Liver (tissue), 3 donors: ENCODE measurements at regions not wholly inside any gene's neighbourhood (a gene's known extent, or its start where the extent isn't known, plus 50 kb on each side); places are given as distances from the start of the nearest gene placed in this dataset.

Source experiments
- ATF3 ChIP-seq: IDR thresholded peaks from 2 replicates; pipeline ENCODE4 v1.6.1; 2016; ENCODE audit warnings: antibody characterized with exemption
- CTCF ChIP-seq: fragments of 150-350 bp; IDR thresholded peaks from 2 replicates; pipeline ENCODE4 v1.5.1; 2017; ENCODE audit warnings: improper control_type of control experiment, low read depth, low read length; ENCODE audit not compliant: missing input control
- RAD21 ChIP-seq, 2 donors: IDR thresholded peaks; 2 replicates each; pipeline ENCODE4 v1.6.1; 2016; ENCODE audit warnings: antibody characterized with exemption in 2 of 2, mild to moderate bottlenecking in 2 of 2
- YY1 ChIP-seq: IDR thresholded peaks from 2 replicates; pipeline ENCODE4 v1.6.1; 2016; ENCODE audit warnings: antibody characterized with exemption, mild to moderate bottlenecking
- donor health status: healthy.
- donor health status: healthy.

- TF ChIP-seq CTCF (no peak), YY1 (no peak), ATF3 (no peak), RAD21 (IDR thresholded peaks at IDR 0.05) (no peak)
Measured at GRCh38 chr9:12413986-12414385, 279.2 kb upstream of the TYRP1 start.
